Esophagus squamous epithelium (tissue), 4 donors: ENCODE measurements at regions not wholly inside any gene's neighbourhood (a gene's known extent, or its start where the extent isn't known, plus 50 kb on each side); places are given as distances from the start of the nearest gene placed in this dataset.

Source experiments
- POLR2A ChIP-seq, 4 donors: fragments of 450-650 bp; IDR thresholded peaks; one replicate each; pipeline ENCODE4 v1.6.1; 2017; ENCODE audit warnings: antibody characterized with exemption in 4 of 4, mild to moderate bottlenecking in 4 of 4, moderate library complexity in 3 of 4
- TF ChIP-seq, protein P1 (sequence below), 6 experiments: fragments of 450-650 bp in 4 of 6; fragments of 200-600 bp in 2 of 6; sonication (generic) in 2 of 6; IDR thresholded peaks; one replicate each; pipeline ENCODE4 v1.5.1; 2016 to 2019; ENCODE audit warnings: antibody characterized with exemption in 6 of 6, mild to moderate bottlenecking in 4 of 6, moderate library complexity in 4 of 6

DNA sequence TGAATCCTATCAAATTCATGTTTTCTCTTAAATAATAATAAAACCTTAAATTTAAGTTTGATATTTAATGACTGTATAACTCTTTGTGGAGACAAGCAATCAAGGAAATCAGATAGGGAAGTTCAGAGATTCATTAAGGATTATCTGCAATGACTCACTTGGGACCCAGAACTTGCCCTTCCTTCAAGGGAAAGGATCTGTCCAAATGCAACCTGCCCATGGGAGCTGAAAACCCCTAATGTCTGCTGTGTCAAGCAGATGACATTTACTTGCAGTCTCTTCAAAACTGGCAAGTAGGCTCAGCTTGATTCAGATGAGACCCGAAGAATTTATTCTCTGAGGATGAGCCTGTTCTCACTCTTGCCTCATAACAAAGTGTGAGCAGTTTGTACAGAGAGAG lies 1577.6 kb downstream of the EFNA5 start:
- TF ChIP-seq, protein P1, sequence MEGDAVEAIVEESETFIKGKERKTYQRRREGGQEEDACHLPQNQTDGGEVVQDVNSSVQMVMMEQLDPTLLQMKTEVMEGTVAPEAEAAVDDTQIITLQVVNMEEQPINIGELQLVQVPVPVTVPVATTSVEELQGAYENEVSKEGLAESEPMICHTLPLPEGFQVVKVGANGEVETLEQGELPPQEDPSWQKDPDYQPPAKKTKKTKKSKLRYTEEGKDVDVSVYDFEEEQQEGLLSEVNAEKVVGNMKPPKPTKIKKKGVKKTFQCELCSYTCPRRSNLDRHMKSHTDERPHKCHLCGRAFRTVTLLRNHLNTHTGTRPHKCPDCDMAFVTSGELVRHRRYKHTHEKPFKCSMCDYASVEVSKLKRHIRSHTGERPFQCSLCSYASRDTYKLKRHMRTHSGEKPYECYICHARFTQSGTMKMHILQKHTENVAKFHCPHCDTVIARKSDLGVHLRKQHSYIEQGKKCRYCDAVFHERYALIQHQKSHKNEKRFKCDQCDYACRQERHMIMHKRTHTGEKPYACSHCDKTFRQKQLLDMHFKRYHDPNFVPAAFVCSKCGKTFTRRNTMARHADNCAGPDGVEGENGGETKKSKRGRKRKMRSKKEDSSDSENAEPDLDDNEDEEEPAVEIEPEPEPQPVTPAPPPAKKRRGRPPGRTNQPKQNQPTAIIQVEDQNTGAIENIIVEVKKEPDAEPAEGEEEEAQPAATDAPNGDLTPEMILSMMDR (IDR thresholded peaks at IDR 0.05): no peak
- no peak for TF ChIP-seq POLR2A (IDR thresholded peaks at IDR 0.05)
